ENCODE measurements at regions not wholly inside any gene's neighbourhood (a gene's known extent, or its start where the extent isn't known, plus 50 kb on each side); places are given as distances from the start of the nearest gene placed in this dataset.
A peak's percentile ranks its signal among the peaks of the same experiment; 100 is the strongest.

- Histone ChIP-seq H3K27me3 (no peaks in the 10 kb centered on the region), H3K9me3 (no peaks in the 10 kb centered on the region), H3K27ac (no peak overlapping the region), H3K4me3 (no peak overlapping the region), H3K4me1 (no peaks in the 10 kb centered on the region), H3K36me3 (no peaks in the 10 kb centered on the region)
- no peak for TF ChIP-seq CTCF (IDR thresholded peaks at IDR 0.05)
- no peak for ATAC-seq
- FAIRE-seq, result no peak
- intact Hi-C loops (cut with DNase I), result no loop called here
- no peak for DNase-seq
- whole genome bisulfite sequencing, 2 donors, result 56 to 57% methylated on average over 2 of the region's 2 CpGs
Observed at GRCh38 chr13:61013796-61014195, 401.9 kb downstream of the PCDH20 start.

GRCh38 chr13:61010358-61010757 is 405.3 kb downstream of the PCDH20 start:
- FAIRE-seq (no peak), DNase-seq (no peak), ATAC-seq (no peak)
- H3K27ac ChIP-seq, result no peak overlapping the region
- no peaks in the 10 kb centered on the region for H3K36me3 ChIP-seq
- H3K9me3 ChIP-seq, result no peaks in the 10 kb centered on the region
- no peaks in the 10 kb centered on the region for H3K27me3 ChIP-seq
- intact Hi-C loops (cut with DNase I), result no loop called here
- no peaks in the 10 kb centered on the region for H3K4me1 ChIP-seq
- no peak for TF ChIP-seq CTCF (IDR thresholded peaks at IDR 0.05)
- 50 to 70% methylated on average over 2 of the region's 2 CpGs for WGBS, 2 donors
- H3K4me3 ChIP-seq, result no peak overlapping the region

- intact Hi-C loops (cut with DNase I), result no loop called here
Observed at GRCh38 chr13:61002686-61003085, 413.0 kb downstream of the PCDH20 start.

GRCh38 chr13:60990032-60990733 is 425.5 kb downstream of the PCDH20 start:
- no peak for FAIRE-seq
- H3K4me3 ChIP-seq, result no peak overlapping the region
- 65 to 66% methylated on average over 4 of the region's 4 CpGs for WGBS, 2 donors
- H3K27me3 ChIP-seq, result no peaks in the 10 kb centered on the region
- H3K27ac ChIP-seq, result no peak overlapping the region
- no peaks in the 10 kb centered on the region for H3K4me1 ChIP-seq
- TF ChIP-seq CTCF (IDR thresholded peaks at IDR 0.05), result no peak
- intact Hi-C loops (cut with DNase I), result no loop called here
- ATAC-seq, result peak in 1 of 4 donors; percentile 35
- H3K36me3 ChIP-seq, result no peaks in the 10 kb centered on the region
- DNase-seq, result peak in 2 of 6 donors; percentile 14 to 45
- H3K9me3 ChIP-seq, result no peaks in the 10 kb centered on the region

More at GRCh38 chr13:61002686-61003085, 413.0 kb downstream of the PCDH20 start:
- WGBS, 2 donors, result 37 to 60% methylated on average over 1 of the region's 1 CpG
- DNase-seq (no peak), FAIRE-seq (no peak), ATAC-seq (no peak)
- no peaks in the 10 kb centered on the region for H3K4me1 ChIP-seq
- H3K4me3 ChIP-seq, result no peak overlapping the region
- no peak for TF ChIP-seq CTCF (IDR thresholded peaks at IDR 0.05)
- no peaks in the 10 kb centered on the region for H3K36me3 ChIP-seq
- no peaks in the 10 kb centered on the region for H3K27me3 ChIP-seq
- H3K9me3 ChIP-seq, result no peaks in the 10 kb centered on the region
- H3K27ac ChIP-seq, result no peak overlapping the region

- FAIRE-seq, result no peak
- Histone ChIP-seq H3K4me3 (no peak overlapping the region), H3K9me3 (no peaks in the 10 kb centered on the region), H3K27ac (no peak overlapping the region), H3K4me1 (no peaks in the 10 kb centered on the region), H3K36me3 (no peaks in the 10 kb centered on the region), H3K27me3 (no peaks in the 10 kb centered on the region)
- no peak for ATAC-seq
- no peak for DNase-seq
- intact Hi-C loops (cut with DNase I), result no loop called here
- WGBS, 2 donors, result 59 to 86% methylated on average over 1 of the region's 1 CpG
- no peak for TF ChIP-seq CTCF (IDR thresholded peaks at IDR 0.05)
Observed at GRCh38 chr13:60986301-60986700, 429.3 kb downstream of the PCDH20 start.
